PC-3 (cell line): ENCODE measurements at regions not wholly inside any gene's neighbourhood (a gene's known extent, or its start where the extent isn't known, plus 50 kb on each side); places are given as distances from the start of the nearest gene placed in this dataset.

Experiments used
- EZH2 ChIP-seq: fragments of 300-600 bp; sonication (generic); IDR thresholded peaks from one replicate; pipeline ENCODE4 v1.6.1; 2017; ENCODE audit warnings: antibody characterized with exemption, mild to moderate bottlenecking, low read length; ENCODE audit not compliant: unreplicated experiment
- TF ChIP-seq, protein P1 (sequence below): fragments of 300-600 bp; sonication (generic); conservative IDR thresholded peaks from 2 replicates; pipeline ENCODE4 v1.5.1; 2017; ENCODE audit warnings: antibody characterized with exemption, low read depth, mild to moderate bottlenecking, low read length

DNA sequence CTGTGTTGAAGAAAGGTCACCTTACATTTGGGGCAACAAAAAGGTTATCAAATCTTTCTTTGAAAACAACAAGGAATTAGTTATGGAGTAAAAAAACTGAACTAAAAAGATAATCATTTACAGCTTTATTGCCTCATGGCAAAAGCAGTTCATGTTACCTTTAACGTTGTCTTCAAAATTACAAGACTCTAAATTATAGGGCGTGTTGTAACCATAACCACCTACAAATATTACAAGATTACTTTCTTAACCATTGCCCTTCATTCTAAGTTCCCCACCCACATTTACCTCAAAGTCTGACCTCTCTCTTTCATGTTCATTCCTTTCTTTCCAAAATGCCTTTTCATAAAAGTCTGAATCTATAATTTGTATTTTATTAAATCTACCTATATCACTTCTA, 74.6 kb upstream of the LRATD1 start:
- TF ChIP-seq, protein P1, sequence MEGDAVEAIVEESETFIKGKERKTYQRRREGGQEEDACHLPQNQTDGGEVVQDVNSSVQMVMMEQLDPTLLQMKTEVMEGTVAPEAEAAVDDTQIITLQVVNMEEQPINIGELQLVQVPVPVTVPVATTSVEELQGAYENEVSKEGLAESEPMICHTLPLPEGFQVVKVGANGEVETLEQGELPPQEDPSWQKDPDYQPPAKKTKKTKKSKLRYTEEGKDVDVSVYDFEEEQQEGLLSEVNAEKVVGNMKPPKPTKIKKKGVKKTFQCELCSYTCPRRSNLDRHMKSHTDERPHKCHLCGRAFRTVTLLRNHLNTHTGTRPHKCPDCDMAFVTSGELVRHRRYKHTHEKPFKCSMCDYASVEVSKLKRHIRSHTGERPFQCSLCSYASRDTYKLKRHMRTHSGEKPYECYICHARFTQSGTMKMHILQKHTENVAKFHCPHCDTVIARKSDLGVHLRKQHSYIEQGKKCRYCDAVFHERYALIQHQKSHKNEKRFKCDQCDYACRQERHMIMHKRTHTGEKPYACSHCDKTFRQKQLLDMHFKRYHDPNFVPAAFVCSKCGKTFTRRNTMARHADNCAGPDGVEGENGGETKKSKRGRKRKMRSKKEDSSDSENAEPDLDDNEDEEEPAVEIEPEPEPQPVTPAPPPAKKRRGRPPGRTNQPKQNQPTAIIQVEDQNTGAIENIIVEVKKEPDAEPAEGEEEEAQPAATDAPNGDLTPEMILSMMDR = no peak
- TF ChIP-seq EZH2 = no peak
